Right lobe of liver (tissue), 6 donors: ENCODE measurements at regions not wholly inside any gene's neighbourhood (a gene's known extent, or its start where the extent isn't known, plus 50 kb on each side); places are given as distances from the start of the nearest gene placed in this dataset.

ENCODE experiments used
- ATAC-seq, 4 donors: fragments of 200-7000 bp; cut with Tn5 transposase; one replicate each; pipeline ENCODE4 v1.9.1; 2020; ENCODE audit warnings: mild to moderate bottlenecking in 4 of 4, moderate library complexity in 4 of 4
- DNase-seq, 3 donors: peaks; one replicate each; pipeline ENCODE4 v3.0.0-alpha.2; 2020
- H3K27ac ChIP-seq, 3 donors: fragments of 200-600 bp; one replicate each; pipeline ENCODE4 v1.8.0; 2022
- H3K27me3 ChIP-seq, 2 donors: fragments of 200-600 bp; one replicate each; pipeline ENCODE4 v1.8.0; 2022
- H3K36me3 ChIP-seq, 4 donors: fragments of 200-600 bp; sonication (generic) in 1 of 4; one replicate each; pipeline versions ENCODE4 v1.5.1 to v1.8.0; 2017 to 2022; ENCODE audit warnings: control low read depth in 1 of 4
- H3K4me1 ChIP-seq, 4 donors: fragments of 200-600 bp; sonication (generic) in 1 of 4; one replicate each; pipeline versions ENCODE4 v1.5.1 to v1.8.0; 2017 to 2022; ENCODE audit warnings: control low read depth in 1 of 4
- H3K4me3 ChIP-seq, 3 donors: fragments of 200-600 bp; one replicate each; pipeline ENCODE4 v1.8.0; 2022
- H3K9me3 ChIP-seq, 4 donors: fragments of 200-600 bp; sonication (generic) in 1 of 4; one replicate each; pipeline versions ENCODE4 v1.5.1 to v1.8.0; 2017 to 2022; ENCODE audit warnings: control low read depth in 1 of 4
- POLR2A ChIP-seq: fragments of 450-650 bp; IDR thresholded peaks from one replicate; pipeline ENCODE4 v1.6.1; 2017; ENCODE audit warnings: antibody characterized with exemption, mild to moderate bottlenecking
- WGBS: methylation state at CpG from one replicate; pipeline ENCODE4 v1.1.6; 2018; ENCODE audit warnings: low coverage, low lambda C conversion rate; ENCODE audit not compliant: insufficient coverage; ENCODE audit errors: missing lambda C conversion rate; 5-methylcytosine and 5-hydroxymethylcytosine counted together
- intact Hi-C, 2 donors: fragments of 100-400 bp; cut with DNase I; formaldehyde crosslinking; loops; one replicate each; pipeline versions ENCODE4 v1.11.2 to v1.14.1; 2022
- small RNA-seq, 2 experiments: library from RNA; depleted of rRNA; stranded (forward); fragments of <200 nt; gene quantifications; one replicate each; pipeline ENCODE3, GENCODE V24; 2016
- TF ChIP-seq, protein P1 (sequence below), 4 donors: fragments of 200-600 bp in 3 of 4; fragments of 450-650 bp in 1 of 4; IDR thresholded peaks; one replicate each; pipeline versions ENCODE4 v1.5.1 to v1.8.0; 2016 to 2022; ENCODE audit warnings: antibody characterized with exemption in 4 of 4, mild to moderate bottlenecking in 2 of 4
- donor health status: DM: no; HTN: yes; CAD: no.
- donor health status: DM: no; HTN: no; CAD: no.
- donor health status: DM: no; HTN: no; CAD: no.
- donor health status: DM: no; HTN: yes; CAD: no.
- donor health status: DM: no; HTN: yes; CAD: no.

DNA sequence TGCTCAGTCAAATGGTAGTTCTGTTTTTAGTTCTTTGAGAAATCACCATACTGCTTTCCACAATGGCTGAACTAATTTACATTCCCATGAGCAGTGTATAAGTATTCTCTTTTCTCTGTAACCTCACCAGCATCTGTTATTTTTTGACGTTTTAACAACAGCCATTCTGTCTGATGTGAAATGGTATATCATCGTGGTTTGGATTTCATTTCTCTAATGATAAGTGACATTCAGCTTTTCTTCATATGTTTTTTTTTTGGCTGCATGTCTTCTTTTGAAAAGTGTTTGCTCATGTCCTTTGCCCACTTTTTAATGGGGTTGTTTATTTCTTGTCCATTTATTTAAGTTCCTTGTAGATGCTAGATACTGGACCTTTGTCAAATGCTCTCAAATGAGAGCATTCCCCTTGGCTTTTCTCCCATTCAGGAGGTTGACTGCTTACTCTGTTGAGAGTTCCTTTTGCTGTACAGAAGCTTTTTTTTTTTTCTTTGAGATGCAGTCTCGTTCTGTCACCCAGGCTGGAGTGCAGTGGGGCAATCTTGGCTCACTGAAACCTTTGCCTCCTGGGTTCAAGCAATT, 58.7 kb upstream of the RGMB start:
- Histone ChIP-seq H3K36me3 (no peaks in the 10 kb centered on the region), H3K27ac (no peak overlapping the region), H3K4me3 (no peak overlapping the region), H3K4me1 (no peaks in the 10 kb centered on the region), H3K9me3 (no peaks in the 10 kb centered on the region), H3K27me3 (no peaks in the 10 kb centered on the region)
- intact Hi-C loops: no loop called here
- DNase-seq (no peak), ATAC-seq (no peak)
- TF ChIP-seq, protein P1, sequence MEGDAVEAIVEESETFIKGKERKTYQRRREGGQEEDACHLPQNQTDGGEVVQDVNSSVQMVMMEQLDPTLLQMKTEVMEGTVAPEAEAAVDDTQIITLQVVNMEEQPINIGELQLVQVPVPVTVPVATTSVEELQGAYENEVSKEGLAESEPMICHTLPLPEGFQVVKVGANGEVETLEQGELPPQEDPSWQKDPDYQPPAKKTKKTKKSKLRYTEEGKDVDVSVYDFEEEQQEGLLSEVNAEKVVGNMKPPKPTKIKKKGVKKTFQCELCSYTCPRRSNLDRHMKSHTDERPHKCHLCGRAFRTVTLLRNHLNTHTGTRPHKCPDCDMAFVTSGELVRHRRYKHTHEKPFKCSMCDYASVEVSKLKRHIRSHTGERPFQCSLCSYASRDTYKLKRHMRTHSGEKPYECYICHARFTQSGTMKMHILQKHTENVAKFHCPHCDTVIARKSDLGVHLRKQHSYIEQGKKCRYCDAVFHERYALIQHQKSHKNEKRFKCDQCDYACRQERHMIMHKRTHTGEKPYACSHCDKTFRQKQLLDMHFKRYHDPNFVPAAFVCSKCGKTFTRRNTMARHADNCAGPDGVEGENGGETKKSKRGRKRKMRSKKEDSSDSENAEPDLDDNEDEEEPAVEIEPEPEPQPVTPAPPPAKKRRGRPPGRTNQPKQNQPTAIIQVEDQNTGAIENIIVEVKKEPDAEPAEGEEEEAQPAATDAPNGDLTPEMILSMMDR (IDR thresholded peaks at IDR 0.05): no peak
- TF ChIP-seq POLR2A: no peak
- WGBS: 30% methylated on average over 3 of the region's 3 CpGs

DNA sequence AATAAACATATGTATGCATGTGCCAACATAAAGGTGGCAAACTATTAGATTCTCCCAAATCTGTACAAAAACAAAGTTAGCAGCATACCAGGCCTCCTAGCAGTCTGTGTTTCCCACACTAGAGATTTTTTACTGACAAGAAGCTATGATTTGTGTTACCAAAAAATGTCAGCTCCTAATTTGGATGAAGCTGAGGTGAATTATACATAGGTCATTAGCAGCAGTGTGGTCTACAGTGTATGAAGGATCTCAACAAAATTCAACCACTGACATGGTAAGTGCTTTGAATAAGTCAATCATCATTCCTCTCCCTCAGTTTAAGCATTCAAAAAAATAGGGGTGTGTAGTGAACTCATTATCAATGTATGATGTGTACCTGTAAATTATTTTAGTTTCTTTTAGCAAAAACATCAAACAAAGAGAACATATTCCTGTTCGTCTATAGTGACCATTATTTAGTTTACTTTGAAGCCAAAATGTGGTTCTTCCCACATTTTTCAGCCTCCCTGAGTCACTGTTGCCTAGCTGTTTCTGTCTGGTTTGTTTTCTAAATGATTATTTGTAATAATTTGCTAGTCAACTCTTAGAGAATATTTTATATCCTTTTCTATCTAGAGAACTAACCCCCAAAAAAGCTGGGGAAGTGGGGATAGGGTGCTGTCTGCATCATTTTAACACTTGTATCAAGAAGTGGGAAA, 52.1 kb upstream of the RGMB start:
- Histone ChIP-seq H3K36me3 (no peaks in the 10 kb centered on the region), H3K27me3 (no peaks in the 10 kb centered on the region), H3K27ac (no peak overlapping the region), H3K4me3 (no peak overlapping the region), H3K9me3 (no peaks in the 10 kb centered on the region), H3K4me1 (no peaks in the 10 kb centered on the region)
- DNase-seq: no peak
- intact Hi-C loops: no loop called here
- TF ChIP-seq POLR2A: no peak
- TF ChIP-seq, protein P1 (IDR thresholded peaks at IDR 0.05): no peak
- no peak for ATAC-seq
- 28% methylated on average over 1 of the region's 1 CpG for WGBS

DNA sequence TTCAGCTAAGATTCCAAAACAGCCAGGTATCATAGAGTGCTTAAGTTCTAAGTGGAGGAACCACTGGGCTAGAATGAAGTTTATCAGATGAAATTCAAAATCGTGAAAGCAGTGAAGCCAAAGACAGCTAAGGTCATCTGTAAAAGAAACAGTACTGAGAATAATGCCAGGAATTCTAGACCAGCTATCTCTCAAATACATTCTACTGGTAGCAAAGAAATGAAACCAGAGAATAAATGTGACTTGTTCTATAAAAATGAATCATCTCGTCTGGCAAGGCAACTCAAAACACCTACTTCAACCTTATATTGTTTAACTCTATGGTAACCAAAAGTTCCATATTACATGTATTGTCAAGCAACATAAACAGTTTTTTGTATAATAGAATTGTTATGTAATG, 51.3 kb upstream of the RGMB start:
- DNase-seq (no peak), ATAC-seq (no peak)
- Histone ChIP-seq H3K27ac (no peak overlapping the region), H3K9me3 (no peaks in the 10 kb centered on the region), H3K4me3 (no peak overlapping the region), H3K27me3 (no peaks in the 10 kb centered on the region), H3K36me3 (no peaks in the 10 kb centered on the region), H3K4me1 (no peaks in the 10 kb centered on the region)
- intact Hi-C loops: no loop called here
- TF ChIP-seq POLR2A: no peak
- TF ChIP-seq, protein P1 (IDR thresholded peaks at IDR 0.05): no peak
- WGBS: 24% methylated on average over 2 of the region's 2 CpGs

DNA sequence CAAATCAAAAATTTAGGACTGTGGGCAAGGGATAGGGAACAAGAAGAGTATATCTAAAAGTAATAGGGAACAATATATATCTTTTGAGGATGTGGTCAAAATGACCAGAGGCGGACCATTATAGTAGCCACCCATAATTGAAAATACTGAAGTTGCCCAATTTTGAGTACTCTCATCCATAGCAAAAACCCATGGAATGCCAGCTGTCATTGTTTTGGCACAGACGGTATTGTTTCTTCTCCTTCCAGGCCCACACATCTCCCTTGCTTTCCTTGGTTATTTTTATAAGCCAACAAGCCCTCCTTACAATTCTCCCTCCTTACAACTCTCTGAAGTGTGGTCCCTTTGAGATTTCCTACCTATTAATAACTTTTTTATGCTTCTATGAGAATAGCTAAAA, 50.4 kb upstream of the RGMB start:
- Histone ChIP-seq H3K9me3 (no peaks in the 10 kb centered on the region), H3K27ac (no peak overlapping the region), H3K4me3 (no peak overlapping the region), H3K27me3 (no peaks in the 10 kb centered on the region), H3K36me3 (no peaks in the 10 kb centered on the region), H3K4me1 (no peaks in the 10 kb centered on the region)
- TF ChIP-seq, protein P1 (IDR thresholded peaks at IDR 0.05): no peak
- TF ChIP-seq POLR2A: no peak
- DNase-seq: no peak
- intact Hi-C loops: no loop called here
- 51% methylated on average over 2 of the region's 2 CpGs for WGBS
- ATAC-seq: no peak

Small RNA genes lying in the stretch of these regions (small RNA-seq; reads per million reads assigned to genes)
- gene AC008834.1: 0 reads per million in 2 experiments
- gene AC074133.1: 0 reads per million in 2 experiments
- gene MRPS35P2: 0 reads per million in 2 experiments
